ENCODE measurements at regions not wholly inside any gene's neighbourhood (a gene's known extent, or its start where the extent isn't known, plus 50 kb on each side); places are given as distances from the start of the nearest gene placed in this dataset.

- no peaks in the 10 kb centered on the region for H3K36me3 ChIP-seq (ENCODE audit: control insufficient read depth, insufficient read depth, low read length)
- no peak overlapping the region for H3K4me3 ChIP-seq (ENCODE audit: low read depth, low read length)
- no peak overlapping the region for H3K9ac ChIP-seq (ENCODE audit: low read length)
- H3K27me3 ChIP-seq (ENCODE audit: control insufficient read depth, insufficient read depth, low read length) = no peaks in the 10 kb centered on the region
- H3K9me3 ChIP-seq (ENCODE audit: control insufficient read depth, insufficient read depth, low read depth, low read length) = no peaks in the 10 kb centered on the region
- H3K27ac ChIP-seq (ENCODE audit: low read depth, low read length) = no peak overlapping the region
- H3K4me1 ChIP-seq (ENCODE audit: control insufficient read depth, insufficient read depth, low read length) = no peaks in the 10 kb centered on the region
These were observed 191.2 kb upstream of the MGMT start for GRCh38 chr10:129275886-129276285.

- Histone ChIP-seq H3K4me1 (ENCODE audit: control insufficient read depth, insufficient read depth, low read length) (no peaks in the 10 kb centered on the region), H3K36me3 (ENCODE audit: control insufficient read depth, insufficient read depth, low read length) (no peaks in the 10 kb centered on the region), H3K4me3 (ENCODE audit: low read depth, low read length) (no peak overlapping the region), H3K27me3 (ENCODE audit: control insufficient read depth, insufficient read depth, low read length) (no peaks in the 10 kb centered on the region), H3K9ac (ENCODE audit: low read length) (no peak overlapping the region), H3K27ac (ENCODE audit: low read depth, low read length) (no peak overlapping the region), H3K9me3 (ENCODE audit: control insufficient read depth, insufficient read depth, low read depth, low read length) (peaks cover 3% of the 10 kb centered on the region)
These were observed 190.0 kb upstream of the MGMT start for GRCh38 chr10:129277084-129277483.

- Histone ChIP-seq H3K4me3 (ENCODE audit: low read depth, low read length) (no peak overlapping the region), H3K9me3 (ENCODE audit: control insufficient read depth, insufficient read depth, low read depth, low read length) (peaks cover 3% of the 10 kb centered on the region), H3K27ac (ENCODE audit: low read depth, low read length) (no peak overlapping the region), H3K36me3 (ENCODE audit: control insufficient read depth, insufficient read depth, low read length) (no peaks in the 10 kb centered on the region), H3K9ac (ENCODE audit: low read length) (no peak overlapping the region), H3K4me1 (ENCODE audit: control insufficient read depth, insufficient read depth, low read length) (no peaks in the 10 kb centered on the region), H3K27me3 (ENCODE audit: control insufficient read depth, insufficient read depth, low read length) (no peaks in the 10 kb centered on the region)
These were observed 189.2 kb upstream of the MGMT start for GRCh38 chr10:129277841-129278240.

- H3K36me3 ChIP-seq (ENCODE audit: control insufficient read depth, insufficient read depth, low read length) = no peaks in the 10 kb centered on the region
These were observed 188.4 kb upstream of the MGMT start for GRCh38 chr10:129278686-129279085.

GRCh38 chr10:129279446-129280154, 187.4 kb upstream of the MGMT start:
- no peak overlapping the region for H3K27ac ChIP-seq (ENCODE audit: low read depth, low read length)
- H3K9ac ChIP-seq (ENCODE audit: low read length) = no peak overlapping the region
- H3K9me3 ChIP-seq (ENCODE audit: control insufficient read depth, insufficient read depth, low read depth, low read length) = peaks cover 3% of the 10 kb centered on the region
- no peak overlapping the region for H3K4me3 ChIP-seq (ENCODE audit: low read depth, low read length)
- no peaks in the 10 kb centered on the region for H3K36me3 ChIP-seq (ENCODE audit: control insufficient read depth, insufficient read depth, low read length)
- H3K27me3 ChIP-seq (ENCODE audit: control insufficient read depth, insufficient read depth, low read length) = no peaks in the 10 kb centered on the region
- H3K4me1 ChIP-seq (ENCODE audit: control insufficient read depth, insufficient read depth, low read length) = no peaks in the 10 kb centered on the region

More at GRCh38 chr10:129278686-129279085, 188.4 kb upstream of the MGMT start:
- Histone ChIP-seq H3K9me3 (ENCODE audit: control insufficient read depth, insufficient read depth, low read depth, low read length) (peaks cover 3% of the 10 kb centered on the region), H3K4me1 (ENCODE audit: control insufficient read depth, insufficient read depth, low read length) (no peaks in the 10 kb centered on the region), H3K4me3 (ENCODE audit: low read depth, low read length) (no peak overlapping the region), H3K27ac (ENCODE audit: low read depth, low read length) (no peak overlapping the region), H3K27me3 (ENCODE audit: control insufficient read depth, insufficient read depth, low read length) (no peaks in the 10 kb centered on the region), H3K9ac (ENCODE audit: low read length) (no peak overlapping the region)

GRCh38 chr10:129280155-129280502, 186.9 kb upstream of the MGMT start:
- H3K27ac ChIP-seq (ENCODE audit: low read depth, low read length) = no peak overlapping the region
- no peaks in the 10 kb centered on the region for H3K36me3 ChIP-seq (ENCODE audit: control insufficient read depth, insufficient read depth, low read length)
- H3K27me3 ChIP-seq (ENCODE audit: control insufficient read depth, insufficient read depth, low read length) = no peaks in the 10 kb centered on the region
- no peak overlapping the region for H3K9ac ChIP-seq (ENCODE audit: low read length)
- no peaks in the 10 kb centered on the region for H3K4me1 ChIP-seq (ENCODE audit: control insufficient read depth, insufficient read depth, low read length)
- no peak overlapping the region for H3K4me3 ChIP-seq (ENCODE audit: low read depth, low read length)
- H3K9me3 ChIP-seq (ENCODE audit: control insufficient read depth, insufficient read depth, low read depth, low read length) = peaks cover 3% of the 10 kb centered on the region

GRCh38 chr10:129280908-129281586, 186.0 kb upstream of the MGMT start:
- H3K9ac ChIP-seq (ENCODE audit: low read length) = no peak overlapping the region
- H3K9me3 ChIP-seq (ENCODE audit: control insufficient read depth, insufficient read depth, low read depth, low read length) = peaks cover 3% of the 10 kb centered on the region
- no peaks in the 10 kb centered on the region for H3K4me1 ChIP-seq (ENCODE audit: control insufficient read depth, insufficient read depth, low read length)
- H3K36me3 ChIP-seq (ENCODE audit: control insufficient read depth, insufficient read depth, low read length) = no peaks in the 10 kb centered on the region
- no peaks in the 10 kb centered on the region for H3K27me3 ChIP-seq (ENCODE audit: control insufficient read depth, insufficient read depth, low read length)
- H3K4me3 ChIP-seq (ENCODE audit: low read depth, low read length) = no peak overlapping the region
- H3K27ac ChIP-seq (ENCODE audit: low read depth, low read length) = no peak overlapping the region

GRCh38 chr10:129285459-129285858, 181.6 kb upstream of the MGMT start:
- Histone ChIP-seq H3K9ac (ENCODE audit: low read length) (no peak overlapping the region), H3K27me3 (ENCODE audit: control insufficient read depth, insufficient read depth, low read length) (no peaks in the 10 kb centered on the region), H3K4me3 (ENCODE audit: low read depth, low read length) (no peak overlapping the region), H3K9me3 (ENCODE audit: control insufficient read depth, insufficient read depth, low read depth, low read length) (peaks cover 3% of the 10 kb centered on the region), H3K27ac (ENCODE audit: low read depth, low read length) (no peak overlapping the region), H3K4me1 (ENCODE audit: control insufficient read depth, insufficient read depth, low read length) (no peaks in the 10 kb centered on the region), H3K36me3 (ENCODE audit: control insufficient read depth, insufficient read depth, low read length) (no peaks in the 10 kb centered on the region)

- Histone ChIP-seq H3K27me3 (ENCODE audit: control insufficient read depth, insufficient read depth, low read length) (no peaks in the 10 kb centered on the region), H3K4me1 (ENCODE audit: control insufficient read depth, insufficient read depth, low read length) (no peaks in the 10 kb centered on the region), H3K9me3 (ENCODE audit: control insufficient read depth, insufficient read depth, low read depth, low read length) (no peaks in the 10 kb centered on the region), H3K36me3 (ENCODE audit: control insufficient read depth, insufficient read depth, low read length) (no peaks in the 10 kb centered on the region), H3K27ac (ENCODE audit: low read depth, low read length) (no peak overlapping the region), H3K4me3 (ENCODE audit: low read depth, low read length) (no peak overlapping the region), H3K9ac (ENCODE audit: low read length) (no peak overlapping the region)
These were observed 177.9 kb upstream of the MGMT start for GRCh38 chr10:129288999-129289584.

- no peaks in the 10 kb centered on the region for H3K4me1 ChIP-seq (ENCODE audit: control insufficient read depth, insufficient read depth, low read length)
- no peak overlapping the region for H3K27ac ChIP-seq (ENCODE audit: low read depth, low read length)
- H3K4me3 ChIP-seq (ENCODE audit: low read depth, low read length) = no peak overlapping the region
- no peaks in the 10 kb centered on the region for H3K9me3 ChIP-seq (ENCODE audit: control insufficient read depth, insufficient read depth, low read depth, low read length)
- H3K9ac ChIP-seq (ENCODE audit: low read length) = no peak overlapping the region
- no peaks in the 10 kb centered on the region for H3K27me3 ChIP-seq (ENCODE audit: control insufficient read depth, insufficient read depth, low read length)
- H3K36me3 ChIP-seq (ENCODE audit: control insufficient read depth, insufficient read depth, low read length) = no peaks in the 10 kb centered on the region
These were observed 172.9 kb upstream of the MGMT start for GRCh38 chr10:129293991-129294700.

GRCh38 chr10:129294944-129295343, 172.1 kb upstream of the MGMT start:
- no peak overlapping the region for H3K9ac ChIP-seq (ENCODE audit: low read length)
- no peaks in the 10 kb centered on the region for H3K4me1 ChIP-seq (ENCODE audit: control insufficient read depth, insufficient read depth, low read length)
- H3K27ac ChIP-seq (ENCODE audit: low read depth, low read length) = no peak overlapping the region

More at GRCh38 chr10:129294944-129295343, 172.1 kb upstream of the MGMT start:
- Histone ChIP-seq H3K36me3 (ENCODE audit: control insufficient read depth, insufficient read depth, low read length) (no peaks in the 10 kb centered on the region), H3K9me3 (ENCODE audit: control insufficient read depth, insufficient read depth, low read depth, low read length) (no peaks in the 10 kb centered on the region), H3K4me3 (ENCODE audit: low read depth, low read length) (no peak overlapping the region), H3K27me3 (ENCODE audit: control insufficient read depth, insufficient read depth, low read length) (no peaks in the 10 kb centered on the region)

Measured in HUES6 (cell line).